HG03196 (cell line): ENCODE measurements at regions not wholly inside any gene's neighbourhood (a gene's known extent, or its start where the extent isn't known, plus 50 kb on each side); places are given as distances from the start of the nearest gene placed in this dataset.

ENCODE experiments used
- ATAC-seq: cut with Tn5 transposase; IDR thresholded peaks from one replicate; pipeline ENCODE4 v1.9.1; 2021; ENCODE audit not compliant: unreplicated experiment

DNA sequence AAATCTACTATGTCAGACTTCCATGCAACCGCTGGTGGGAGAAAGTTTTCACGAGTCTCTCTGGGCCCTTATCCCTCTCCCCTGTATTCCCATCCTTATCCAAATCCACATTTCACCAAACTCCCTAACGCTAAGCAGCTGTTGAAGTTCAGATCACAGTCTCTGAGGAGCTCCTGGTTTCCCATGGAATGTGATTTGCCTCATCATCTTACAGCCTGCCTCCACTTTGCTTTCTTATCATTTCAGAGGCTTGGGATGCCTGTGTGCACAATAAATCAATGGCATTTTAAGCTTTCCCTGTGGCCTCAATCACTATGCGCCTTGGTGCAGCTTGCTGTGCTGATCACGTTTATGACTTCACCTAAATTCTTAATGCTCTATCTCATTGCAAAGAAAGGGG is 352.4 kb upstream of the FAT3 start:
- no peak for ATAC-seq

GRCh38 chr11:91871791-91872190 is 352.8 kb upstream of the FAT3 start:
- no peak for ATAC-seq

GRCh38 chr11:91871048-91871447 is 353.6 kb upstream of the FAT3 start:
- ATAC-seq: no peak

GRCh38 chr11:91869686-91870085 is 354.9 kb upstream of the FAT3 start:
- ATAC-seq: no peak

DNA sequence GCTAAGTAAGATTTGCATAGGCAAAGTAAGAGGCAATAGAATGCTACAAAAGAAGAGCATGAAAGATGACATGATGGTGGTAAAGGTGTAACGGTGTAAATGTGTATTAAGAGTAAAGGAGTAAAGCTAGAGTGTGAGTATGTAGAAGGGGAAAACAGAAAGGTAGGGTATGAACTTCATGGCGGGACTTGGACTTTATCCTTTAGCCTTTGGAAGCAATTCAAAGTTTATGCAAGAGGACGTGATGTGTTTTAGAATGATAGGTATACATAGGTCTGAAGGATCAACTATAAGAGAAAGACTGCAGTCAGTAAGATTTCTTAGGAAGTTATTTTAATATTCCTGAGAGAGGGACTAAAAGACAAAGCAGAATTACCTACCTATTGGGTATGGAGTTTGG is 358.0 kb upstream of the FAT3 start:
- ATAC-seq: no peak

- ATAC-seq: no peak
Measured at GRCh38 chr11:91860661-91861060, 364.0 kb upstream of the FAT3 start.

- ATAC-seq: no peak
Measured at GRCh38 chr11:91859666-91860065, 365.0 kb upstream of the FAT3 start.

DNA sequence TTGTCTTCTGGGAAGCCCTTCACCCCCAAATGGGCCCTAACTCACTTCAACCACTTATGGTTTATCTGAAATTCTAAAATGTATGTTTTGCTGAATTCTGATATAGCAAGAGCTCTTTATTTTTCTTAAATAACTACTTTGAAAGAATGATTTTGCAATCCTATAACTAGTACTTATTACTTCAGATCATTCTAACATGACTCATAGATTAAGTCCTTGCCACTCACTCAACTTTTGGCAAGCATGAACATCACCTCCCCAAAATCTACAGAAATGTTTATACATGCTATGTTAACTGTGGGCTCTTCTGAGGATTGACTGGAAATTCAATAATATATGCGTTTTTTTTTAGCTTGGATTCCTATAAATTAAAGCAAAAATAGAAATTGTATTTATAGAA is 367.4 kb upstream of the FAT3 start:
- no peak for ATAC-seq

GRCh38 chr11:91854780-91855179 is 369.8 kb upstream of the FAT3 start:
- no peak for ATAC-seq

GRCh38 chr11:91854171-91854570 is 370.4 kb upstream of the FAT3 start:
- ATAC-seq: no peak

DNA sequence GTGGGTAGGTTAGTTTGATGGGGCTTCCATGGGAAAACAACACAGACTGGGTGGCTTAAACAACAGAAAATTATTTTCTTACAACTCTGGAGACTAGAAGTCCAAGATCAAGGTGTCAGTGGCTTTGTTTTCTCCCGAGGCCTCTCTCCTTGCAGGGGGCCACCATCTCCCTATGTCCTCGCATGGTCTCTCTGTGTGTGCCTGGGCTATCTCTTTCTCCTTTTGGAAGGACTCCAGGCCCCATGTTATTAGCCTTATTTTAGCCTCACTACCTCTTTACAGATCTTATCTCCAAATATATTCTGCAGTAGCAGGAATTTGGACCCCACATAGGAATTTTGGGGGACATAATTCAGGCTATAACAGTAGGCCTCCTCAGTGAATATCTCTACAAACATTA is 372.7 kb upstream of the FAT3 start:
- no peak for ATAC-seq

DNA sequence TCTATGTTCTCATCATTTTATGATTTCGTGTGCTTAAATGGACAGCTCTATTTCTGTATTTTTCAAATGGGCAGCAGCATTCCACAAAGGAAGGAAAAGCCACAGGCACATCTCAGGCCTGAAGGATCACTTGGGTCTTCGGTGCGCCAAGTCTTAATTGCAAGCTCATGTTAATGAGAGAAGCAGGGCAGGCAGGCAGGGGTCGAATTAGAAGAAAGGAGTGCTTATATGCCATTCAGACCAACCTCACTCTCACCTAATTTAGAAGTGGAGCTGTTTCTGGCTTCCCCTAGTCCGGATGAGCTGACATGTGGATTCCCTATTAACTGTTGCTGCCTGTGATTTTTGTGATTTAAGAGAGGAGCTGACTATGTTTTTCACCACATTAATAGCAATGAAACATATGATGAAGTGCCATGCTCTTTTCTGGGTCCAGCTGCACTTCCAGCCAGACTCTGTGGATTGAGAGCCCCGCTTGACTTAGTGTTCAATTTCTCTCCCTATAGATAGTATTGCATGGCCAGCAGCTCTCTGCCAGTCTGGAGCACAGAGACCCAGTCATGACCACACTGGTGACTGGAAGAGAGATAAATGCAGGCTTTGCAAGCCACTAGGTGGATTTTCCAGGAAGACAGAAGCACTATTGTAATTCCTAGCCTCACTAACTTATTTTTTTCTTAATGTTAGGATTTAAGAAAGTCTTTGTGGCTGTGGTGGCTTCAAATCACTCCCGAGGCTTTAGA is 373.9 kb upstream of the FAT3 start:
- no peak for ATAC-seq

DNA sequence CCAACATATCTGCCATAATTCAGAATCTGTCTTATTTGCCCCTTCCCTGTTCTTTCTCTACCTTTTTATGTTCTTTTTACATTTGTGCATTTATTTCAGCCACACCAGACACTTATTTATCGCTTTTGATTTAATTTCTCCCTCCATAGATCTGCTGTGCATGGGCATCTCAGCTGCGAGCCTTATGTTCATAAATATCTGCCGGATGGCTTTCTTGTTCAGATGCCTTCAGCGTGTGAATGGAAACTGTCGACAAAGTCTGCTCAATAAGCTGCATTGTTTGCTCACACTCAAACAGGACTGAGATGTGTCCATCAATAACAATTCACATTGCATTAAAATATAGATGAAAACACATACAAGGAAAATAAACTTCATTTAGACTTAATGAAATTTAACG is 374.6 kb upstream of the FAT3 start:
- ATAC-seq: no peak

DNA sequence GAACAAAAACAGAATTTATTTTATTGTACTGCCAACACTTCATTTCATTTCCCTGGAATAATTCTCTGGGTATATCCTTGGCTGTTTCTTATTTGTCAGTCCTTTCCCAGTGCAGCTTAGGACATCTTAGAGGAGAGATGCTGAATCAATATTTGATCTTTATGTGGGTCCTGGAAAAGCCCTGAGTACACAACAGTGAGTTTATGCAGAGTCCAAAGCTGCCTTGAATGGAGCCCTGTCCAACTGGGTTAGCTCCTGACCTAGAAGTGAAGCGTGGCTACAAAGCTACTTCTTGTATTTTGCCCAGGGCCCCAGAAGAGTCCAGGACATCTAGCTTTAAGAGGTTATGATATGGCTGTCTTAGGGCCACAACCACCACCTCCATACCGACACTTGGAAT is 378.0 kb upstream of the FAT3 start:
- ATAC-seq: no peak

GRCh38 chr11:91846002-91846401 is 378.6 kb upstream of the FAT3 start:
- no peak for ATAC-seq

DNA sequence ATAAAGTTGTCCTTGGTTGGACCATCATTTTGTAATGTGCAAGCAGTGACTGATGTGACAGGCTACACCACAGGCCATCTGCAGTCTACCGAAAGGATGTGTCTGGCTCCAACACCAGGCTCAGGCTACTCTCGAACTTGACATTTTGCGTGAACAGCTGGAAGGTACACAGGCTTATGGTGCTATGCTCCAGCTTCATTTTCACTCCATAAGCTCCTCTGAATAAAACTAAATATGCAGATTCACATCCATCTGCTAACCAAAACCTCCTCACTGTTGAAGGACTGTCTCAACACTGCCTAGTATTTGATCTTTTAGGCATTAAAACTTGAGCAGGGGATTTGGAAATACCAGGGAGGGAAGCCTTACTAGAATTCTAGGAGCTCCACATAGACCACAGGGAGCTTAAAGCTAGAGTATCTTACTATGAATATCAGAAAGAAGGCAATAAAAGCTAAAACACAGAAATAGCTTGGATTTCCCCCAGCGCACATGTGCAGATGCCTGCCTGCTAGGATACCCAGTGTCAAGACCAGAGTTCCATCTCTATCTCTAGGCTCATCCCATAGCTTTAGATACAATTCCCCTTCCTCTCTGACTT is 383.9 kb upstream of the FAT3 start:
- no peak for ATAC-seq

GRCh38 chr11:91837411-91838330 is 386.9 kb upstream of the FAT3 start:
- ATAC-seq: no peak

DNA sequence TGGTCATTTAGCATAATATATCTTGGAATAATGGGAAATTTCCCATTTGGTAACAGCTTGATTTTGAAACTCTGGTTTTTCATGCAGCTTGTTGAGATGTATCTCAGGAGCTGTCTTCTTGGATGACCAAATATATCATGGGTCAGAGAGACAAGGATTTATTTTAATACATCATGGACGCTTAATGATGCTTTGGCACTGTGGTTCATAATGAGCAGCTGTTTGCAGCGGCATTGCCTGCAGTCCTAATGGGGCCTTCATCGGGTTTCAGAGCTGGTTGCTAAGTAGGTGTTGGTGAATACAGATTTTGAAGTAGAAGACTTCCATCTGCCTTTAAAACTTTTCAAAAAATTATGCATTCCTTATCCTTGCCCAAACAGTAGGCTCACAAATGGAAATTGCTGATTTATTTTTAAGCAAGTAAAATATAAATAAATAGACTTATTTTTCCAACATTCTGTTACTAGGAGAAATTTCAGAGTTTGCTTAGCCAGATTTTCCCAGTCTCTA is 389.5 kb upstream of the FAT3 start:
- ATAC-seq: no peak

- ATAC-seq: no peak
Measured at GRCh38 chr11:91828901-91829300, 395.7 kb upstream of the FAT3 start.

DNA sequence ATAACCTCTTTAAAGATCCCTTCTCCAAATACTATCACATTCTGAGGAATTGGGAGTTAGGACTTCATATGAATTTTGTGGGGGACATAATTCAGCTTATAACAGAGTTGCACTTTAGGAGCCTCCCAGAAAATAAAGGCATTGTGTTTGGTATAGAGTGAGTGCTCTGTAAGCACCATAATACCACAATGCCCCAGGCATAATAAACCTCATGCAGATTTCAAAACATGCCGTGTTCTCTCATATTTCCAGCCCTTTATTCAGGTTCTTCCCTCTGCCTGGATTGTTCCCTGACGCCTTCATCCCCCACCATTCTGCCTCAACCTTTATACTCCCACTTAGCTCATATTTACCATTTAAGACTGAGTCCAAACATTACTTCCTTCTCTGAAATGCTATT is 398.8 kb upstream of the FAT3 start:
- no peak for ATAC-seq

DNA sequence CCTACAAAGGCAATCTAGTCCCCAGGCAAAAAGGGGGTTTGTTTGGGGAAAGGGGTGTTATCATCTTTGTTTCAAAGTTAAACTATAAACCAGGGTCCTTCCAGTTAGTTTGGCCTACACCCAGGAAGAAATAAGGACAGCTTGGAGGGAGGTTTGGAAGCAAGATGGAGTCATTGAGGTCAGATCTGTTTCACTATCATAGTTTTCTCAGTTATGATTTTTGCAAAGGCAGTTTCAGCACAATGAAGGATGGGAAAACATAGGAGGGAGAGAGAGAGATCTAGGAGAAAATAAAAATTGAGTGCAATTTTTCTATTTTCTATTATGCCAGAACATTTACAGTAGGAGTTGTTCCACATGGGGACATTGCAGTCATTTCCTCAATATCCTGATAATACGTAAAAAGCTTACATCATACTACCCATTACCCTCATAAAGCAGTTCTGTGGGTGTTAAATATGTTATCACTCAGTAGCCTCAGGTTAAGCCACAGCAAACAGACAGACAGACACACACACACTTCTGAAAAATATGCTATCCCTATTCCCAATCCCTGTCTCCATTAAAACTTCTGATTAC is 401.3 kb upstream of the FAT3 start:
- ATAC-seq: no peak
